ENCODE measurements at regions not wholly inside any gene's neighbourhood (a gene's known extent, or its start where the extent isn't known, plus 50 kb on each side); places are given as distances from the start of the nearest gene placed in this dataset.

DNA sequence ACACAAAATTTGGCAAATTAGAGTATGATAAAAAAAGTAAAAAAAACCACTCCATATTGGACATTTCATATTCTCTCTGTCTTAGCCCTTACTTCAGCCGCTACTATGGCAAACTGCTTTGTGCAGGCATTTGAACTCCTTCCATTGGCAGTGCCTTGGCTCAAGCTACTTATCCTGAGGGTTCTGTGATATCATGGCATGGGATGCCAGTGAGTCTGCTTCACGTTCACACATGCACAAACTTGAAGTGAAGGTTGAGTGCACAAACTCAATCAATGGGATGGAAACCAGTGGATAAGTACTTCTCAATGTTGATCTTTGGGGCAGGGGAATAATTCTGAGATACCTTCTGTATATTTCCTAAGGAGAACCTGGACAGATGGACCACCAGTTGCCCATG is 117.2 kb downstream of the IL20RB start:
- intact Hi-C loops (cut with DNase I; ENCODE audit: low total_unique reads): no loop called here
- 88 to 98% methylated on average over 2 of the region's 2 CpGs for WGBS, 2 donors
- no peaks in the 10 kb centered on the region for H3K9me3 ChIP-seq
- no peak overlapping the region for H3K4me3 ChIP-seq
- no peaks in the 10 kb centered on the region for H3K36me3 ChIP-seq (ENCODE audit: low read depth, missing control alignments)
- peaks cover 12% of the 10 kb centered on the region for H3K4me1 ChIP-seq
- H3K27me3 ChIP-seq: no peaks in the 10 kb centered on the region
- no peak for DNase-seq
- TF ChIP-seq POLR2A (IDR thresholded peaks at IDR 0.05): no peak
- no peak overlapping the region for H3K27ac ChIP-seq

DNA sequence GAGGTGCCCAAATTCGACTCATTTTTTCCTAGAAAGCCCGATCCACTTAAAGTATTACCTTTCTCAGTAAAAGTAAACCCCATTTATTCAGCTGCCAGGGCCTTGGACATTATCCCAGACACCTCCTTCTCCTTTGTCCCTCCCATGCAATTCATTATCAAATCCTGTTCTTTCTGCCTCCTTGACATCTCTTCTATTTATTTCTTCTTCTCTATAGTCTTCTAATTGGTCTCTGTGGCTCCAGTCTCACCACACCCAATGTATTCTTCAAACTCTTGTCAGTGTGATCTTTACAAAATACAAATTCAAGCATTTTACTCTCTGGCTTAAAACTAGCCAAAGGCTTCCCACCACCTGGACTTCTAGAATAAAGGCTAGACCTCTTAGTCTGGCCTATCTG is 120.3 kb downstream of the IL20RB start:
- H3K27me3 ChIP-seq: no peaks in the 10 kb centered on the region
- no peak for DNase-seq
- H3K27ac ChIP-seq: no peak overlapping the region
- TF ChIP-seq POLR2A (IDR thresholded peaks at IDR 0.05) (no peak), CTCF (IDR thresholded peaks at IDR 0.05) (no peak)
- no peaks in the 10 kb centered on the region for H3K9me3 ChIP-seq
- WGBS, 2 donors: 80 to 90% methylated on average over 2 of the region's 2 CpGs
- H3K4me3 ChIP-seq: no peak overlapping the region
- peaks cover 2% of the 10 kb centered on the region for H3K4me1 ChIP-seq
- intact Hi-C loops (cut with DNase I; ENCODE audit: low total_unique reads): no loop called here
- no peaks in the 10 kb centered on the region for H3K36me3 ChIP-seq (ENCODE audit: low read depth, missing control alignments)

DNA sequence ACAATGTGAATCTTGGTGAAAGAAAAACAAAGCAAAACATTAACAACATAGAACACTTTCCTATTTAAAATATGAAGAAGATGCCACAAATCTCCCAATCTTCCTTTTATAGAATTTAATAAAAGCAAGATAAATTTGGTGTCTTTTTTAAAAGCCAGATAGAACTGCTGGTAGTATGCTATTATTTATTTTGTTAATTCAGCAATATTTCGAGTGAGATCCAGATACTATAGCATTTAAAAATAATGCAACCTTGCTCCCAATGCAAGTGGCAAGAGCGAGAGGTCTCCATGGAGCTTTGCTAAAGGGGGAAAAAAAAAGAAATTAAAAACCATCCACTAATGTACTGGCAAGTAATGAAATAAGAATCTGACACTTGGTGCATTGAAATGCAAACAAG is 121.8 kb downstream of the IL20RB start:
- no peaks in the 10 kb centered on the region for H3K4me1 ChIP-seq
- DNase-seq: no peak
- intact Hi-C loops (cut with DNase I; ENCODE audit: low total_unique reads): no loop called here
- H3K27me3 ChIP-seq: no peaks in the 10 kb centered on the region
- no peaks in the 10 kb centered on the region for H3K36me3 ChIP-seq (ENCODE audit: low read depth, missing control alignments)
- H3K27ac ChIP-seq: no peak overlapping the region
- H3K9me3 ChIP-seq: no peaks in the 10 kb centered on the region
- TF ChIP-seq CTCF (IDR thresholded peaks at IDR 0.05): no peak
- no peak overlapping the region for H3K4me3 ChIP-seq
- WGBS, 2 donors: 91 to 95% methylated on average over 2 of the region's 2 CpGs

DNA sequence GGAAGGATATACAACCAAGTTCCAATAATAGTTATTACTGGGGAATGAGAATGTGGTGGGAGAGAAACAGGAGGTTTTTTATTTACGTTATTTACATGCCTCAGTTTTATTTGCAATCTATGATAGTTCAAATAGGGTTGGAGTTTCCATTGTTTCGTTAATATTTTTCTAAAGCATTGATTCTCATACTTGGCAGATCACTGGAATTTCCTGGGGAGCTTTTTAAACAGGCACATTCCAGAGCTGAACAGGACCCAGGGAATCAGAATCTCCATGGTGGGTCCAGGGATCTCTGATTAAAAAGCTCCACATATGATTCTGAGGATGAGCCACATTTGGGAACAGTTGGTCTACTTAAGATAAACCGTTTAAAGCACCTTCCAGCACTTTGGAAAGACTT is 123.9 kb downstream of the IL20RB start:
- no peak for DNase-seq
- no peak overlapping the region for H3K27ac ChIP-seq
- no peaks in the 10 kb centered on the region for H3K9me3 ChIP-seq
- WGBS, 2 donors: 71 to 73% methylated on average over 3 of the region's 3 CpGs
- no peak overlapping the region for H3K4me3 ChIP-seq
- H3K4me1 ChIP-seq: no peaks in the 10 kb centered on the region
- H3K36me3 ChIP-seq (ENCODE audit: low read depth, missing control alignments): no peaks in the 10 kb centered on the region
- TF ChIP-seq CTCF (IDR thresholded peaks at IDR 0.05) (no peak), POLR2A (IDR thresholded peaks at IDR 0.05) (no peak)
- no peaks in the 10 kb centered on the region for H3K27me3 ChIP-seq
- intact Hi-C loops (cut with DNase I; ENCODE audit: low total_unique reads): no loop called here

DNA sequence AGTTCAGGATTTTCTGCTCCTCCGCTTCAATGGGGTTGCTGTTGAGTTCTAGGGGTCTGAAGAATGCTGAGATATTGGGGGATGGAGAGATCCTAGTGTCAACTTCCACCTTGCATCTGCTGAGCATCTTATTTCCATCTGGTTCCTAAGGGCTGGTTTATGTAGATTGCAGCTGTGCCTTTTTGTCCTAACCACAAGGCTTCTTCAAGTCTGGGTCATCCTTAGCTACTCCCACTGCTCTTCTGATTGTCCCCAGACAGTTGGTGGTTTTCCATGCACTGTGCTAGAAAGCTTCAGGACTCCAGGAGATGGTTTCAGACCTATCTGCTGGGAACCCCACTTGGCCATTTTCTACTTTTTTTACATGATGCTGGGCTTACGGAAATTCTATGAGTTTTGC is 125.0 kb downstream of the IL20RB start:
- DNase-seq: no peak
- Histone ChIP-seq H3K36me3 (ENCODE audit: low read depth, missing control alignments) (no peaks in the 10 kb centered on the region), H3K27me3 (no peaks in the 10 kb centered on the region), H3K9me3 (no peaks in the 10 kb centered on the region), H3K4me3 (no peak overlapping the region), H3K27ac (no peak overlapping the region), H3K4me1 (no peaks in the 10 kb centered on the region)
- WGBS, 2 donors: 91 to 100% methylated on average over 2 of the region's 2 CpGs
- TF ChIP-seq POLR2A (IDR thresholded peaks at IDR 0.05) (no peak), CTCF (IDR thresholded peaks at IDR 0.05) (no peak)
- intact Hi-C loops (cut with DNase I; ENCODE audit: low total_unique reads): no loop called here
